ENCODE measurements at regions not wholly inside any gene's neighbourhood (a gene's known extent, or its start where the extent isn't known, plus 50 kb on each side); places are given as distances from the start of the nearest gene placed in this dataset.
"Not testable (repeated sequence)": the region's sequence is repeated elsewhere in the genome, so short reads cannot be mapped to it uniquely, and the experiment has no call there.

DNA sequence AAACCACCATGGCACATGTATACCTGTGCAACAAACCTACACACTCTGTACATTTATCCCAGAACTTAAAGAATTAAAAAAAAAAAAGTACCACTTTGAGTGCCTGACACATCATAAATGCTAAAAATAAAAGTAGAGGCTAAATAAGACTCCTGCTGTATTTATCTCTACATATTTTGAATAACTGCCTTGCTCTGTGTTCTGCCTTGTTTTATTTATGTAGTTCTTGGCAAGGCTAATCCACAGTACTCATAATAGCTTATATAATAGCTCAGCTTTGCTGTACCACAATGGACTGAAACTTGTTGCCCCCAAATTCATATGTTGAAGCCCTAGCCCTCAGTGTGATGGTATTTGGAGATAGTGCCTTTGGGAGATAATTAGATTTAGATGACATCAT lies 95.4 kb upstream of the ADAMTS9 start:
- no peak for FAIRE-seq
- Histone ChIP-seq H3K27me3 (ENCODE audit: control insufficient read depth, insufficient read depth, low read length) (no peaks in the 10 kb centered on the region), H3K4me3 (ENCODE audit: low read depth, low read length) (no peak overlapping the region), H3K36me3 (ENCODE audit: control insufficient read depth, insufficient read depth, low read length) (no peaks in the 10 kb centered on the region)
- DNase-seq (ENCODE audit: low read depth) = no peak
- TF ChIP-seq, protein P1, sequence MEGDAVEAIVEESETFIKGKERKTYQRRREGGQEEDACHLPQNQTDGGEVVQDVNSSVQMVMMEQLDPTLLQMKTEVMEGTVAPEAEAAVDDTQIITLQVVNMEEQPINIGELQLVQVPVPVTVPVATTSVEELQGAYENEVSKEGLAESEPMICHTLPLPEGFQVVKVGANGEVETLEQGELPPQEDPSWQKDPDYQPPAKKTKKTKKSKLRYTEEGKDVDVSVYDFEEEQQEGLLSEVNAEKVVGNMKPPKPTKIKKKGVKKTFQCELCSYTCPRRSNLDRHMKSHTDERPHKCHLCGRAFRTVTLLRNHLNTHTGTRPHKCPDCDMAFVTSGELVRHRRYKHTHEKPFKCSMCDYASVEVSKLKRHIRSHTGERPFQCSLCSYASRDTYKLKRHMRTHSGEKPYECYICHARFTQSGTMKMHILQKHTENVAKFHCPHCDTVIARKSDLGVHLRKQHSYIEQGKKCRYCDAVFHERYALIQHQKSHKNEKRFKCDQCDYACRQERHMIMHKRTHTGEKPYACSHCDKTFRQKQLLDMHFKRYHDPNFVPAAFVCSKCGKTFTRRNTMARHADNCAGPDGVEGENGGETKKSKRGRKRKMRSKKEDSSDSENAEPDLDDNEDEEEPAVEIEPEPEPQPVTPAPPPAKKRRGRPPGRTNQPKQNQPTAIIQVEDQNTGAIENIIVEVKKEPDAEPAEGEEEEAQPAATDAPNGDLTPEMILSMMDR (IDR thresholded peaks at IDR 0.05; ENCODE audit: insufficient read depth, low read length, severe bottlenecking) = no peak

DNA sequence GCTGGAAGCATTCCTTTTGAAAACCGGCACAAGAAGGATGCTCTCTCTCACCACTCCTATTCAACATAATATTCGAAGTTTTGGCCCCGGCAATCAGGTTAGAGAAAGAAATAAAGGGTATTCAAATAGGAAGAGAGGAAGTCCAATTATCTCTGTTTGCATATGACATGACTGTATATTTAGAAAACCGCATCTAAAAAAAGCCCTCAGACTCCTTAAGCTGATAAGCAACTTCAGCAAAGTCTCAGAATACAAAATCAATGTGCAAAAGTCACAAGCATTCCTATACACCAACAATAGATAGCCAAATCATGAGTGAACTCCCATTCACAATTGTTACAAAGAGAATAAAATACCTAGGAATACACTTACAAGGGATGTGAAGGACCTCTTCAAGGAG lies 93.1 kb upstream of the ADAMTS9 start:
- not testable (repeated sequence) for H3K27me3 ChIP-seq (ENCODE audit: control insufficient read depth, insufficient read depth, low read length); H3K4me3 ChIP-seq (ENCODE audit: low read depth, low read length); FAIRE-seq; DNase-seq (ENCODE audit: low read depth); H3K36me3 ChIP-seq (ENCODE audit: control insufficient read depth, insufficient read depth, low read length)

DNA sequence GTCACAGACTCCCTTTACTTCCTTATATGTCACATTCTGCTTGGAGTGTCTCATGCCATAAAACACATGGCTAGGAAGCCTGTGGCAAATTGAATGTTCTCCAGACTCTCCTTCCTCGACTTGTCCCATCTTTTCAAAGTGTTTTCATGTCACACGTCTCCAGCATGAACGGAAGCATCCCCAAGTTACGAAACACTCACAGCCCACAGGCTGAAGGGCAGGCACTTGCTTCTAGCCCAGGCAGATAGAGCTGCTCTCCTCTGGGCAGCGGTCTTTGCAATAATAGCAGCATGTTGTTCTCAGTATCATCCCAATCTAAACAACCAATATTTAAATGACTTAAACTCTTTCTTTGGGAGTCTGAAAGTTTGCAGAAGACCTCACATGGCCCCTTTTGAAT lies 85.3 kb upstream of the ADAMTS9 start:
- H3K27me3 ChIP-seq (ENCODE audit: control insufficient read depth, insufficient read depth, low read length) = no peaks in the 10 kb centered on the region
- DNase-seq (ENCODE audit: low read depth) = no peak
- no peaks in the 10 kb centered on the region for H3K36me3 ChIP-seq (ENCODE audit: control insufficient read depth, insufficient read depth, low read length)
- no peak overlapping the region for H3K4me3 ChIP-seq (ENCODE audit: low read depth, low read length)
- TF ChIP-seq, protein P1 (IDR thresholded peaks at IDR 0.05; ENCODE audit: insufficient read depth, low read length, severe bottlenecking) = no peak
- no peak for FAIRE-seq

DNA sequence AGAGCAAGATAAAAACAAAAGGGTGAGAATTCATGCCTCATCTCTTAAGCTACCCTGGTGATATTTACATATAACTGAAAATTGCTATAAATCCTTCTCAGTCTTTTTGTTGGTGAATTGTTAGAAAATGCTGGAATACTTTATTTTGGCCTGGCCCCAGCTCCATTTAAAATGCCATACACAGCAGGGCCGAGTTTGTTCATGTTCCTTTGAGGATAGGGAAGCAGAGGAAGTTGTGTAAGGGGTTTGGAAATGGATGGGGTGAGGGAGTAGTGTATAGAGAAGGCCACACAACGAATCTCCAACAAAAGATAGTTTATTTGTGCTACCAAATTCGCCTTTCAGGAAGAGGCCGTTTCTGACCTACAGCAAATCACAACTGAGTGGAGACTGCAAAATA lies 78.6 kb upstream of the ADAMTS9 start:
- H3K4me3 ChIP-seq (ENCODE audit: low read depth, low read length) = no peak overlapping the region
- TF ChIP-seq, protein P1 (IDR thresholded peaks at IDR 0.05; ENCODE audit: insufficient read depth, low read length, severe bottlenecking) = no peak
- H3K36me3 ChIP-seq (ENCODE audit: control insufficient read depth, insufficient read depth, low read length) = no peaks in the 10 kb centered on the region
- no peaks in the 10 kb centered on the region for H3K27me3 ChIP-seq (ENCODE audit: control insufficient read depth, insufficient read depth, low read length)
- DNase-seq (ENCODE audit: low read depth) = no peak
- FAIRE-seq = no peak

DNA sequence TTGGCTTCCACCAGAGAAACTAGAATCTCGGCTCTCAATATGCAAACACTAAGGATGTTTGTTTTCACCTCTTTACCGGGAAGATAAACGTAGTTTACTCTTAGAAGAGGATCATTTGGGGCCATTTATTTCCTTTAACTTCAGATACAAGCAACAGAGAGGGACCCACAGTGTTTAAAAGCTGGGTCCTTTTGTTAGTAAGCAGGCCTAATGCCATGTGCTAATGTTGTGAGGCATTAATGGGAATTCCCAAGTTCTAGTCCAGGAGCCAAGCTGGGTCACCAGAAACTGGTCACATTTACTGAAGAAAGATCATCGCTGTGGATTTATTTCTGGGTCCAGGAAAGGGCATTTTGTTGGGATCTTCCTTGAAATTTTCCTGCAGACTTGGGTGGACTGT lies 78.1 kb upstream of the ADAMTS9 start:
- no peak overlapping the region for H3K4me3 ChIP-seq (ENCODE audit: low read depth, low read length)
- FAIRE-seq (no peak), DNase-seq (ENCODE audit: low read depth) (no peak)
- H3K36me3 ChIP-seq (ENCODE audit: control insufficient read depth, insufficient read depth, low read length) = no peaks in the 10 kb centered on the region
- H3K27me3 ChIP-seq (ENCODE audit: control insufficient read depth, insufficient read depth, low read length) = no peaks in the 10 kb centered on the region
- TF ChIP-seq, protein P1 (IDR thresholded peaks at IDR 0.05; ENCODE audit: insufficient read depth, low read length, severe bottlenecking) = no peak

DNA sequence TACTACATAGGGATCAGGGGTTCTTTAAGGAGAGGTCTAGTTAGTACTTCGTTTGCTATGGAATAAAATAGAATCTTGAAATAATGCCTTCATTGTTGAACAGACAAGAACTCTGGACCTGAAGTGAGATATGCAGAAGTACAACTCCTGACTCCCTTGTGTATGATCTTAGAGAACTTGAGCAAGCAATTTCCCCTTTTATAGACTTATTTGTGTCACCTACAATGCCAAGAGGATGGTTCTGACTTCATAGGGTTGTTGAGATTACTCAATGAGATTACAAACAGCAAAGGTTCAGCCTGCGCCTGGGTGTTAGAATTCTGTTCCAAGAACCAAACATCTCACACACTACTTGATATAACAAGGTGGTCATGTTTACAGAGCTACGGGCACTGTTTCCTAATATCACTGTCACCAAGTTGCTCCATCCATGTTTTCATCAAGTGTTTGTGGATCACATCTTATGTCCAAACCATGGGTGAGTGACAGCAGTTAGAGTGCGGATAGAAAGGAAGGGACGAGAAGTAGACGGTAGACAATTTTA lies 76.7 kb upstream of the ADAMTS9 start:
- no peak overlapping the region for H3K4me3 ChIP-seq (ENCODE audit: low read depth, low read length)
- H3K36me3 ChIP-seq (ENCODE audit: control insufficient read depth, insufficient read depth, low read length) = no peaks in the 10 kb centered on the region
- FAIRE-seq = no peak
- no peaks in the 10 kb centered on the region for H3K27me3 ChIP-seq (ENCODE audit: control insufficient read depth, insufficient read depth, low read length)
- TF ChIP-seq, protein P1 (IDR thresholded peaks at IDR 0.05; ENCODE audit: insufficient read depth, low read length, severe bottlenecking) = no peak
- DNase-seq (ENCODE audit: low read depth) = no peak

Measured in bronchial epithelial cell (primary cell).